Heart left ventricle (tissue), 13 donors: ENCODE measurements at regions not wholly inside any gene's neighbourhood (a gene's known extent, or its start where the extent isn't known, plus 50 kb on each side); places are given as distances from the start of the nearest gene placed in this dataset.

Experiments
- CTCF ChIP-seq, 12 donors: fragments of 200-600 bp; sonication (generic) in 4 of 12; IDR thresholded peaks; one replicate each; pipeline versions ENCODE4 v1.5.0 to v1.8.0; 2018 to 2022; ENCODE audit warnings: antibody characterized with exemption in 12 of 12, mild to moderate bottlenecking in 5 of 12
- POLR2A ChIP-seq, 2 donors: fragments of 450-650 bp; IDR thresholded peaks; one replicate each; pipeline ENCODE4 v1.6.1; 2017; ENCODE audit warnings: antibody characterized with exemption in 2 of 2, mild to moderate bottlenecking in 2 of 2, moderate library complexity in 2 of 2
- donor health status: ischemic (EF 13 %, LVEDD 7.1; RV severe dilation, severe dysfunction).
- donor health status: DM: no; HTN: yes; CAD: no.
- donor health status: DM: no; HTN: no; CAD: no.
- donor health status: ischemic (EF 25% LVEDD 6.9; RV normal size, moderate dysfunction).
- donor health status: ischemic (EF 25% LVEDD 5.7; RV mildly dilated, moderate dysfunction).
- donor health status: ischemic (EF 35%, LVEDD 5.7; RV mildly dilated, moderate dysfunction).
- donor health status: nonischemic (EF 11% LVEDD 7.7; RV severe dilation, severe dysfunction).
- donor health status: DM: yes; HTN: yes; CAD: no.
- donor health status: PGD.
- donor health status: ischemic (EF 29% LVEDD 5.4; RV normal size, mild dysfunction).
- donor health status: nonischemic (EF 23%, LVEDD 6.1; RV moderate dilation, normal function).

- TF ChIP-seq POLR2A (IDR thresholded peaks at IDR 0.05) = no peak
- TF ChIP-seq CTCF (IDR thresholded peaks at IDR 0.05) = no peak
These were observed 96.2 kb upstream of the TRIM77 start for GRCh38 chr11:89613911-89614310.
